ENCODE measurements at regions not wholly inside any gene's neighbourhood (a gene's known extent, or its start where the extent isn't known, plus 50 kb on each side); places are given as distances from the start of the nearest gene placed in this dataset.

DNA sequence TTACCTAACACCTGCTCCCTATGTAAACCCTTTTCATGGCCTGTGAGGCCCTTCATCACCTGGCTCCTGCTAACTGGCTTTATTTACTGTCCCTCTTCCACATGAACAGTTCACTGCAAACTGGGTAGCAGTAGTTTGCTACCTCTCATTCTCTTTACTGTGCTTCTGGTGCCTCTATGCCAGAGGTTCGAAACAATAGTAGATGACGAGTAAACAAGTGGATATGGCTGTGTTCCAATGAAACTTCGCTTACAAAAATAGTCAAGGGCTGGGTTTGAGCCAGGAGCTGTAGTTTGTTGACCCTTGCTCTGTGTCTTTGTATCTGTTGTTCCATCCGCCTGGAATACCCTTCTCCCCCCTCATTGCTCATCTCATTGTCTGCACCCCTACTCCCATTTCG is 233.6 kb upstream of the RMST start:
- Histone ChIP-seq H3K9me3 (peaks cover 0 to 4% (median 0%) of the 10 kb centered on the region in 3 donors), H3K4me1 (no peaks in the 10 kb centered on the region), H3K4me3 (no peak overlapping the region), H3K27ac (no peak overlapping the region), H3K36me3 (replicated peaks in 1 of 2; ENCODE audit: insufficient read depth in 1 of 2, low read depth in 2 of 2) (no peaks in the 10 kb centered on the region), H3K27me3 (no peaks in the 10 kb centered on the region)
- DNase-seq (no peak), ATAC-seq (no peak)
- TF ChIP-seq POLR2A (IDR thresholded peaks at IDR 0.05), result no peak
- TF ChIP-seq, protein P1, sequence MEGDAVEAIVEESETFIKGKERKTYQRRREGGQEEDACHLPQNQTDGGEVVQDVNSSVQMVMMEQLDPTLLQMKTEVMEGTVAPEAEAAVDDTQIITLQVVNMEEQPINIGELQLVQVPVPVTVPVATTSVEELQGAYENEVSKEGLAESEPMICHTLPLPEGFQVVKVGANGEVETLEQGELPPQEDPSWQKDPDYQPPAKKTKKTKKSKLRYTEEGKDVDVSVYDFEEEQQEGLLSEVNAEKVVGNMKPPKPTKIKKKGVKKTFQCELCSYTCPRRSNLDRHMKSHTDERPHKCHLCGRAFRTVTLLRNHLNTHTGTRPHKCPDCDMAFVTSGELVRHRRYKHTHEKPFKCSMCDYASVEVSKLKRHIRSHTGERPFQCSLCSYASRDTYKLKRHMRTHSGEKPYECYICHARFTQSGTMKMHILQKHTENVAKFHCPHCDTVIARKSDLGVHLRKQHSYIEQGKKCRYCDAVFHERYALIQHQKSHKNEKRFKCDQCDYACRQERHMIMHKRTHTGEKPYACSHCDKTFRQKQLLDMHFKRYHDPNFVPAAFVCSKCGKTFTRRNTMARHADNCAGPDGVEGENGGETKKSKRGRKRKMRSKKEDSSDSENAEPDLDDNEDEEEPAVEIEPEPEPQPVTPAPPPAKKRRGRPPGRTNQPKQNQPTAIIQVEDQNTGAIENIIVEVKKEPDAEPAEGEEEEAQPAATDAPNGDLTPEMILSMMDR (IDR thresholded peaks at IDR 0.05), result no peak
- intact Hi-C loops (cut with DNase I), result no loop called here
- WGBS, 2 donors, result 57 to 69% methylated on average over 5 of the region's 5 CpGs

DNA sequence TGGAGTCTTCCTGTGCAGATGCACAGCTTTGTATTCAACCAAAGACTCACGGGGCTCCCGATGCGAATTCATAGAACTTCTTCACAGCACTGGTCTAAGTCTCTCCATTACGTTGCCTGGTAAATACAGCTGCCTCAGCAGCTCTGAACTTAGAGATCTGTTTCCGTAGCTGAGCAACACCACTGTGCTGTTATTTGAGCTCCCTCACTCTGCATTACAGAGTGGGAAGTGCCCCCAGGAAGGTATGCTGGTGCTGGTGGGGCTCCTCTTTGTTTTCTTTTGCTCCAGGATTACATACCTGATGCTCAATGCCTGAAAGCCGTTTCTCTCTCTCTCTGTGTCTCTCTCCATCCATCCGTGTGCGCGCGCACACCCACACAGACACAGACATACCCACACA is 227.5 kb upstream of the RMST start:
- H3K27ac ChIP-seq, result no peak overlapping the region
- intact Hi-C loops (cut with DNase I), result no loop called here
- TF ChIP-seq POLR2A (IDR thresholded peaks at IDR 0.05), result no peak
- TF ChIP-seq, protein P1 (IDR thresholded peaks at IDR 0.05), result no peak
- 79 to 80% methylated on average over 10 of the region's 10 CpGs for WGBS, 2 donors
- DNase-seq (no peak), ATAC-seq (no peak)
- H3K27me3 ChIP-seq, result no peaks in the 10 kb centered on the region
- H3K4me3 ChIP-seq, result no peak overlapping the region
- no peaks in the 10 kb centered on the region for H3K4me1 ChIP-seq
- no peaks in the 10 kb centered on the region for H3K36me3 ChIP-seq (replicated peaks in 1 of 2; ENCODE audit: insufficient read depth in 1 of 2, low read depth in 2 of 2)
- H3K9me3 ChIP-seq, result no peaks in the 10 kb centered on the region

DNA sequence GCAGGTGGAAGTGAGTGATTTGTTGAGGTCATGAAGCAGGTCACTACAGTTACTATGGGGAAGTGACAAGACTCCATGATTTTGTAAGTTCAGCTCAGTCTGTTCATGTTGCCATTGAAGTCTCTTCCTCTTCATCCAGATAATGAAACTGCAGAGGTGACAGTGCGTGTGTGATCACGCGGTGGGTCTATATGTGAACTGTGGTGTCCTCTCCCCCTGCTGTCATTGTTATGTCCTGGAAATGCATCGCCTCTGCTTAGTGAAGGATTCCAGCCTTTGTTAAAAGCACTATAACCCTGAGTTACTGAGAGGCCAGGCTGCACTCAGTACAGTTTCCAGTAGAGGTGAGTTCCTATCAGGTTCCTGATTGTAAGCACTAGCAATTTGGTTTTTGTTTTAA is 216.2 kb upstream of the RMST start:
- H3K9me3 ChIP-seq, result no peaks in the 10 kb centered on the region
- 79 to 80% methylated on average over 4 of the region's 4 CpGs for WGBS, 2 donors
- H3K36me3 ChIP-seq (replicated peaks in 1 of 2; ENCODE audit: insufficient read depth in 1 of 2, low read depth in 2 of 2), result no peaks in the 10 kb centered on the region
- intact Hi-C loops (cut with DNase I), result no loop called here
- H3K4me3 ChIP-seq, result no peak overlapping the region
- no peak for DNase-seq
- no peaks in the 10 kb centered on the region for H3K27me3 ChIP-seq
- no peak for ATAC-seq
- no peak overlapping the region for H3K27ac ChIP-seq
- TF ChIP-seq, protein P1 (IDR thresholded peaks at IDR 0.05), result no peak
- TF ChIP-seq POLR2A (IDR thresholded peaks at IDR 0.05), result no peak
- no peaks in the 10 kb centered on the region for H3K4me1 ChIP-seq

DNA sequence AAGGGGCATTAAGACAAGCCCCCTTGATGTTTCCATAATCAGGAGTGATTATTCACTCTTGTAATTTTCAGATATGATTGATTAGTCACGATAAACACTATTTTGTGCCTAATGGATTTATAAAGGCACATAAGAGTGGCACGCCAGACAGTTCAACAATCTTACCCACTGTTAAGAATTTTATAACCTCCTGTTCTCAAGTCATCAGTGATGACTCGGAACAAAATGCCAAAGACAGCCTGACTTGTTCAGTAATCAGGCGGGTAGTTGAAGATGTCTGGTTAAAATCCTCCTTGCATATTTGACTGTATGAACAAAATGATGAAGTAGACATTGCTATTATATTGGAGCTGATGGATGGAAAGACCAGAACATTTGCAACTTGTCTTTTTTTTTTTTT is 212.1 kb upstream of the RMST start:
- no peak overlapping the region for H3K4me3 ChIP-seq
- intact Hi-C loops (cut with DNase I), result no loop called here
- no peak for DNase-seq
- no peak for ATAC-seq
- TF ChIP-seq, protein P1 (IDR thresholded peaks at IDR 0.05), result no peak
- TF ChIP-seq POLR2A (IDR thresholded peaks at IDR 0.05), result no peak
- H3K4me1 ChIP-seq, result no peaks in the 10 kb centered on the region
- no peak overlapping the region for H3K27ac ChIP-seq
- no peaks in the 10 kb centered on the region for H3K36me3 ChIP-seq (replicated peaks in 1 of 2; ENCODE audit: insufficient read depth in 1 of 2, low read depth in 2 of 2)
- no peaks in the 10 kb centered on the region for H3K9me3 ChIP-seq
- 78 to 87% methylated on average over 4 of the region's 4 CpGs for WGBS, 2 donors
- H3K27me3 ChIP-seq, result no peaks in the 10 kb centered on the region

DNA sequence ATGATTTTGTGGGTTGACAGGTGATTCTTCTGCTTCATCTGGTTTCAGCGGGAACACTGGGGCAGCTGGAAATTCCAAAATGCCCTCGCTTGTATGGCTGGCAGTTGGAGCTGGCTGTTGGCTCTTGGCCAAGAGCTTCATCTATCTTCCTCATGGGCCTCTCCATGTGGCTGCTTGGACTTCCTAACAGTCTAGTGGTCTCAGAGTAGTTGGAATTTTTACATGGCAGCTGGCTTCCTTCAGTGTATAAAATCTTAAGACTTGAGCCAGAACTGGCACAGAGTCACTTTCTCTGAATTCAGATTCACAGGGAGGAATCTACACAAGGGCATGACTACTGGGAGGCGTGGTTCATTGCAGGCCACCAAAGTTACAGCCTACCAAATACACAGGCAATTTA is 204.9 kb upstream of the RMST start:
- no peak overlapping the region for H3K4me3 ChIP-seq
- 74 to 76% methylated on average over 3 of the region's 3 CpGs for WGBS, 2 donors
- TF ChIP-seq, protein P1 (IDR thresholded peaks at IDR 0.05), result no peak
- no peak for TF ChIP-seq POLR2A (IDR thresholded peaks at IDR 0.05)
- intact Hi-C loops (cut with DNase I), result no loop called here
- no peaks in the 10 kb centered on the region for H3K4me1 ChIP-seq
- no peaks in the 10 kb centered on the region for H3K36me3 ChIP-seq (replicated peaks in 1 of 2; ENCODE audit: insufficient read depth in 1 of 2, low read depth in 2 of 2)
- H3K27me3 ChIP-seq, result no peaks in the 10 kb centered on the region
- H3K9me3 ChIP-seq, result no peaks in the 10 kb centered on the region
- ATAC-seq (no peak), DNase-seq (no peak)
- H3K27ac ChIP-seq, result no peak overlapping the region

Data from body of pancreas (tissue), 4 donors.